ENCODE measurements at regions not wholly inside any gene's neighbourhood (a gene's known extent, or its start where the extent isn't known, plus 50 kb on each side); places are given as distances from the start of the nearest gene placed in this dataset.

- TF ChIP-seq, protein P1, sequence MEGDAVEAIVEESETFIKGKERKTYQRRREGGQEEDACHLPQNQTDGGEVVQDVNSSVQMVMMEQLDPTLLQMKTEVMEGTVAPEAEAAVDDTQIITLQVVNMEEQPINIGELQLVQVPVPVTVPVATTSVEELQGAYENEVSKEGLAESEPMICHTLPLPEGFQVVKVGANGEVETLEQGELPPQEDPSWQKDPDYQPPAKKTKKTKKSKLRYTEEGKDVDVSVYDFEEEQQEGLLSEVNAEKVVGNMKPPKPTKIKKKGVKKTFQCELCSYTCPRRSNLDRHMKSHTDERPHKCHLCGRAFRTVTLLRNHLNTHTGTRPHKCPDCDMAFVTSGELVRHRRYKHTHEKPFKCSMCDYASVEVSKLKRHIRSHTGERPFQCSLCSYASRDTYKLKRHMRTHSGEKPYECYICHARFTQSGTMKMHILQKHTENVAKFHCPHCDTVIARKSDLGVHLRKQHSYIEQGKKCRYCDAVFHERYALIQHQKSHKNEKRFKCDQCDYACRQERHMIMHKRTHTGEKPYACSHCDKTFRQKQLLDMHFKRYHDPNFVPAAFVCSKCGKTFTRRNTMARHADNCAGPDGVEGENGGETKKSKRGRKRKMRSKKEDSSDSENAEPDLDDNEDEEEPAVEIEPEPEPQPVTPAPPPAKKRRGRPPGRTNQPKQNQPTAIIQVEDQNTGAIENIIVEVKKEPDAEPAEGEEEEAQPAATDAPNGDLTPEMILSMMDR (conservative IDR thresholded peaks at IDR 0.05; ENCODE audit: low read depth, low read length), result no peak
- no peak for TF ChIP-seq EZH2 (IDR thresholded peaks at IDR 0.05; ENCODE audit: low read length, unreplicated experiment)
- no peak for TF ChIP-seq EZH2phosphoT487 (IDR thresholded peaks at IDR 0.05; ENCODE audit: borderline replicate concordance, low read length)
These were observed 63.0 kb downstream of the HLX start for GRCh38 chr1:220942278-220942677.

All from PC-3 (cell line).